IMR-90 (cell line): ENCODE measurements at regions not wholly inside any gene's neighbourhood (a gene's known extent, or its start where the extent isn't known, plus 50 kb on each side); places are given as distances from the start of the nearest gene placed in this dataset.

Experiments used
- ATAC-seq: fragments of 200-7000 bp; cut with Tn5 transposase; 2 replicates; pipeline ENCODE4 v1.9.1; 2020; ENCODE audit warnings: low read depth, mild to moderate bottlenecking, moderate library complexity
- BruUV-seq: library from RNA; stranded (reverse); fragments of 400-500 nt; replicated peaks from 2 replicates; lab custom pipeline; 2021; lab: Mats Ljungman, UMichigan
- CTCF ChIA-PET: fragments of 300-600 bp; formaldehyde crosslinking; extraction: SDS; loops from one replicate; lab custom pipeline; 2021; ENCODE audit warnings: antibody characterized with exemption; lab: Yijun Ruan, JAX
- POLR2A ChIA-PET: fragments of 300-600 bp; sonication (Branson Sonifier 250); formaldehyde crosslinking; loops from one replicate; lab custom pipeline; 2022; ENCODE audit warnings: antibody characterized with exemption; ENCODE audit not compliant: unreplicated experiment; lab: Charles Lee
- DNase-seq: peaks from one replicate; pipeline ENCODE4 v3.0.0; 2013
- H2AFZ ChIP-seq: replicated peaks from 2 replicates; pipeline ENCODE3; 2013; ENCODE audit warnings: low read length, mild to moderate bottlenecking; ENCODE audit not compliant: poor library complexity
- H2AK5ac ChIP-seq: 2 replicates; pipeline ENCODE4 v1.6.1; 2013; ENCODE audit warnings: low read depth, low read length, inconsistent platforms
- H2AK9ac ChIP-seq: replicated peaks from 2 replicates; pipeline ENCODE3; 2013; ENCODE audit warnings: mild to moderate bottlenecking, low read depth, low read length, moderate library complexity; ENCODE audit not compliant: poor library complexity
- H2BK120ac ChIP-seq: 2 replicates; pipeline ENCODE4 v1.6.1; 2013; ENCODE audit warnings: low read depth, low read length, inconsistent platforms
- H2BK15ac ChIP-seq: 3 replicates; pipeline ENCODE4 v1.6.1; 2013; ENCODE audit warnings: low read depth, low read length, inconsistent platforms
- H2BK20ac ChIP-seq: 2 replicates; pipeline ENCODE4 v1.6.1; 2013; ENCODE audit warnings: low read depth, mild to moderate bottlenecking, inconsistent platforms, low read length, moderate library complexity
- H2BK5ac ChIP-seq: 2 replicates; pipeline ENCODE4 v1.6.1; 2013; ENCODE audit warnings: mild to moderate bottlenecking, low read depth, low read length, inconsistent platforms; ENCODE audit not compliant: poor library complexity, severe bottlenecking
- H3K14ac ChIP-seq: replicated peaks from 2 replicates; pipeline ENCODE4 v1.6.1; 2013; ENCODE audit warnings: low read depth, low read length, inconsistent platforms
- H3K18ac ChIP-seq: 2 replicates; pipeline ENCODE4 v1.6.1; 2013; ENCODE audit warnings: low read depth, low read length, control low read depth
- H3K23ac ChIP-seq: 2 replicates; pipeline ENCODE4 v1.6.1; 2013; ENCODE audit warnings: low read depth, low read length, inconsistent platforms
- H3K27ac ChIP-seq: 2 replicates; pipeline ENCODE4 v1.5.1; 2013; ENCODE audit warnings: mild to moderate bottlenecking, control low read depth, low read length; ENCODE audit not compliant: insufficient read depth
- H3K27me3 ChIP-seq: 2 replicates; pipeline ENCODE4 v1.6.1; 2013; ENCODE audit warnings: low read length; ENCODE audit not compliant: control insufficient read depth, insufficient read depth
- H3K36me3 ChIP-seq: 2 replicates; pipeline ENCODE4 v1.6.1; 2013; ENCODE audit warnings: low read length, mixed read lengths; ENCODE audit not compliant: control insufficient read depth, insufficient read depth
- H3K4ac ChIP-seq: 2 replicates; pipeline ENCODE4 v1.6.1; 2013; ENCODE audit warnings: low read depth, low read length, inconsistent platforms
- H3K4me1 ChIP-seq: 2 replicates; pipeline ENCODE4 v1.6.1; 2013; ENCODE audit warnings: low read length, mixed read lengths; ENCODE audit not compliant: control insufficient read depth, insufficient read depth
- H3K4me2 ChIP-seq: 2 replicates; pipeline ENCODE4 v1.6.1; 2013; ENCODE audit warnings: low read depth, mild to moderate bottlenecking, control low read depth, low read length, moderate library complexity
- H3K4me3 ChIP-seq: 2 replicates; pipeline ENCODE4 v1.5.1; 2013; ENCODE audit warnings: low read depth, mild to moderate bottlenecking, control low read depth, low read length, moderate library complexity; ENCODE audit not compliant: insufficient read depth
- H3K56ac ChIP-seq: 2 replicates; pipeline ENCODE4 v1.6.1; 2013; ENCODE audit warnings: low read length, inconsistent platforms; ENCODE audit not compliant: insufficient read depth; ENCODE audit errors: extremely low read depth
- H3K79me1 ChIP-seq, 2 experiments: 2 replicates each; pipeline ENCODE4 v1.6.1; 2013; ENCODE audit warnings: low read length in 2 of 2, inconsistent platforms in 1 of 2, low read depth in 1 of 2
- H3K9ac ChIP-seq: 2 replicates; pipeline ENCODE4 v1.6.1; 2013; ENCODE audit warnings: low read depth, low read length, control low read depth
- H3K9me1 ChIP-seq: 2 replicates; pipeline ENCODE4 v1.6.1; 2013; ENCODE audit warnings: low read length, inconsistent platforms; ENCODE audit not compliant: insufficient read depth
- H3K9me3 ChIP-seq: 2 replicates; pipeline ENCODE4 v1.6.1; 2013; ENCODE audit warnings: low read length; ENCODE audit not compliant: control insufficient read depth, insufficient read depth
- H4K20me1 ChIP-seq: 2 replicates; pipeline ENCODE4 v1.6.1; 2013; ENCODE audit warnings: low read length, inconsistent platforms; ENCODE audit not compliant: insufficient read depth
- H4K5ac ChIP-seq: 2 replicates; pipeline ENCODE4 v1.6.1; 2013; ENCODE audit warnings: mild to moderate bottlenecking, low read depth, low read length, control low read depth
- H4K8ac ChIP-seq, 2 experiments: 2 replicates each; pipeline ENCODE4 v1.6.1; 2013; ENCODE audit warnings: low read depth in 2 of 2, low read length in 2 of 2, control low read depth in 1 of 2, inconsistent platforms in 1 of 2
- H4K91ac ChIP-seq: 2 replicates; pipeline ENCODE4 v1.6.1; 2013; ENCODE audit warnings: low read depth, low read length, inconsistent platforms; ENCODE audit not compliant: insufficient read depth
- BHLHE40 ChIP-seq: fragments of 150-350 bp; IDR thresholded peaks from 2 replicates; pipeline ENCODE4 v1.6.1; 2016; ENCODE audit warnings: mild to moderate bottlenecking, low read depth, low read length
- CEBPB ChIP-seq: IDR thresholded peaks from 2 replicates; pipeline ENCODE4 v1.6.1; 2012; ENCODE audit warnings: low read depth, low read length, improper control_type of control experiment
- CHD1 ChIP-seq: IDR thresholded peaks from 2 replicates; pipeline ENCODE4 v1.6.1; 2012; ENCODE audit warnings: low read depth, low read length, improper control_type of control experiment
- ELK1 ChIP-seq: fragments of 150-350 bp; IDR thresholded peaks from 2 replicates; pipeline ENCODE4 v1.6.1; 2016; ENCODE audit warnings: low read depth, mild to moderate bottlenecking, low read length, moderate library complexity, borderline replicate concordance
- FOS ChIP-seq: fragments of 150-350 bp; IDR thresholded peaks from 2 replicates; pipeline ENCODE4 v1.6.1; 2016; ENCODE audit warnings: low read depth, low read length
- MAFK ChIP-seq: IDR thresholded peaks from 2 replicates; pipeline ENCODE4 v1.6.1; 2012; ENCODE audit warnings: low read depth, low read length, improper control_type of control experiment
- NFE2L2 ChIP-seq: fragments of 150-350 bp; IDR thresholded peaks from 2 replicates; pipeline ENCODE4 v1.6.1; 2016; ENCODE audit warnings: low read depth, mild to moderate bottlenecking, low read length
- RAD21 ChIP-seq: IDR thresholded peaks from 2 replicates; pipeline ENCODE4 v1.6.1; 2012; ENCODE audit warnings: low read length, improper control_type of control experiment
- RFX5 ChIP-seq: IDR thresholded peaks from 2 replicates; pipeline ENCODE4 v1.8.0; 2012; ENCODE audit warnings: low read depth, mild to moderate bottlenecking, low read length, moderate library complexity
- SMC3 ChIP-seq: fragments of 150-350 bp; IDR thresholded peaks from 2 replicates; pipeline ENCODE4 v1.6.1; 2016; ENCODE audit warnings: low read depth, mild to moderate bottlenecking, antibody characterized with exemption, low read length, moderate library complexity
- USF2 ChIP-seq: fragments of 150-350 bp; IDR thresholded peaks from 2 replicates; pipeline ENCODE4 v1.6.1; 2017; ENCODE audit warnings: mild to moderate bottlenecking, antibody characterized with exemption, low read length, low read depth
- WGBS, 2 experiments: methylation state at CpG; one replicate each; pipeline versions ENCODE4 v1.1.5 to v1.1.7; 2013; ENCODE audit warnings: missing lambda C conversion rate in 2 of 2; ENCODE audit not compliant: insufficient read length in 1 of 2; ENCODE audit errors: extremely low coverage in 2 of 2; 5-methylcytosine and 5-hydroxymethylcytosine counted together
- dilution Hi-C: fragments of 300-500 bp; cut with HindIII; formaldehyde crosslinking; loops from one replicate; pipeline ENCODE4 v1.14.3; 2018; ENCODE audit warnings: low sequenced_read_pairs; ENCODE audit not compliant: unreplicated experiment
- in situ Hi-C: fragments of 300-500 bp; cut with MboI; formaldehyde crosslinking; loops from 3 replicates; pipeline ENCODE4 v1.14.3; 2019; ENCODE audit warnings: low sequenced_read_pairs, inconsistent platforms, mixed read lengths
- intact Hi-C: fragments of 100-400 bp; cut with micrococcal nuclease; formaldehyde crosslinking; loops from 2 replicates; pipeline ENCODE4 v1.10.0; 2022

- ChIA-PET POLR2A (no interaction called here), CTCF (no interaction called here)
- 25% methylated on average over 1 of the region's 4 CpGs; no CpG with 5 or more reads in 1 of the 2 experiments for WGBS, 2 experiments
- no peaks in the 10 kb centered on the region for H3K4me1 ChIP-seq
- no peak overlapping the region for H4K5ac ChIP-seq
- no peaks in the 10 kb centered on the region for H3K36me3 ChIP-seq
- DNase-seq (no peak), ATAC-seq (no peak)
- H2BK120ac ChIP-seq, result no peak overlapping the region
- H3K4ac ChIP-seq, result no peak overlapping the region
- TF ChIP-seq FOS, result no peak
- no peak for TF ChIP-seq NFE2L2
- no peak for TF ChIP-seq USF2
- TF ChIP-seq CEBPB, result no peak
- no peak for TF ChIP-seq RFX5
- TF ChIP-seq MAFK, result no peak
- TF ChIP-seq SMC3, result no peak
- no peak for TF ChIP-seq ELK1
- TF ChIP-seq CHD1, result no peak
- no peak for TF ChIP-seq RAD21
- TF ChIP-seq BHLHE40, result no peak
- H2AFZ ChIP-seq, result no peak overlapping the region
- intact Hi-C loops (no loop called here), dilution Hi-C loops (no loop called here), in situ Hi-C loops (no loop called here)
- no peak overlapping the region for H2BK20ac ChIP-seq
- H2BK15ac ChIP-seq, result no peak overlapping the region
- no peak overlapping the region for H3K9ac ChIP-seq
- no peaks in the 10 kb centered on the region for H4K20me1 ChIP-seq
- no TSS peak for BruUV-seq
- no peak overlapping the region for H3K18ac ChIP-seq
- H2AK5ac ChIP-seq, result no peak overlapping the region
- no peak overlapping the region for H4K8ac ChIP-seq
- no peak overlapping the region for H3K56ac ChIP-seq
- H3K9me1 ChIP-seq, result no peaks in the 10 kb centered on the region
- no peaks in the 10 kb centered on the region for H3K79me1 ChIP-seq
- H4K91ac ChIP-seq, result no peak overlapping the region
- no peak overlapping the region for H2AK9ac ChIP-seq
- no peak overlapping the region for H3K4me2 ChIP-seq
- H3K23ac ChIP-seq, result no peak overlapping the region
- no peak overlapping the region for H3K27ac ChIP-seq
- H3K27me3 ChIP-seq, result no peaks in the 10 kb centered on the region; the same call in 1 of the 2 replicates
- no peak overlapping the region for H3K14ac ChIP-seq
- no peaks in the 10 kb centered on the region for H3K9me3 ChIP-seq
- H2BK5ac ChIP-seq, result no peak overlapping the region
- no peak overlapping the region for H3K4me3 ChIP-seq
These were observed 200.3 kb downstream of the EPM2A start for GRCh38 chr6:145534989-145535388.
